Upper lobe of left lung (tissue), 6 donors: ENCODE measurements at regions not wholly inside any gene's neighbourhood (a gene's known extent, or its start where the extent isn't known, plus 50 kb on each side); places are given as distances from the start of the nearest gene placed in this dataset.

Experiments
- ATAC-seq, 2 donors: fragments of 200-7000 bp; cut with Tn5 transposase; one replicate each; pipeline ENCODE4 v1.9.1; 2022; ENCODE audit warnings: mild to moderate bottlenecking in 2 of 2, moderate library complexity in 2 of 2; ENCODE audit not compliant: low FRiP score in 2 of 2
- DNase-seq, 2 donors: peaks; one replicate each; pipeline ENCODE4 v3.0.0-alpha.2; 2019 to 2020
- H3K27ac ChIP-seq, 4 donors: fragments of 200-600 bp; sonication (generic); one replicate each; pipeline ENCODE4 v1.5.1; 2016 to 2019
- H3K27me3 ChIP-seq, 4 donors: fragments of 200-600 bp; sonication (generic); one replicate each; pipeline ENCODE4 v1.5.1; 2017 to 2019
- H3K36me3 ChIP-seq, 4 donors: fragments of 200-600 bp; sonication (generic); one replicate each; pipeline ENCODE4 v1.5.1; 2016 to 2019
- H3K4me1 ChIP-seq, 4 donors: fragments of 200-600 bp; sonication (generic); one replicate each; pipeline ENCODE4 v1.5.1; 2018 to 2019
- H3K4me3 ChIP-seq, 4 donors: fragments of 200-600 bp; sonication (generic); one replicate each; pipeline ENCODE4 v1.5.1; 2017 to 2019; ENCODE audit warnings: mild to moderate bottlenecking in 2 of 4, moderate library complexity in 1 of 4
- H3K9me3 ChIP-seq, 4 donors: fragments of 200-600 bp; sonication (generic); one replicate each; pipeline ENCODE4 v1.5.1; 2018 to 2019
- CTCF ChIP-seq, 6 experiments: fragments of 450-650 bp in 4 of 6; fragments of 200-600 bp in 2 of 6; sonication (generic) in 2 of 6; IDR thresholded peaks; one replicate each; pipeline ENCODE4 v1.5.1; 2016 to 2019; ENCODE audit warnings: antibody characterized with exemption in 6 of 6
- EP300 ChIP-seq, 4 donors: sonication (generic); formaldehyde crosslinking; IDR thresholded peaks; one replicate each; pipeline ENCODE4 v1.5.1; 2017; ENCODE audit warnings: antibody characterized with exemption in 4 of 4, control low read depth in 2 of 4
- POLR2A ChIP-seq, 4 donors: fragments of 450-650 bp; IDR thresholded peaks; one replicate each; pipeline ENCODE4 v1.5.1; 2016 to 2017; ENCODE audit warnings: antibody characterized with exemption in 4 of 4, mild to moderate bottlenecking in 2 of 4
- POLR2AphosphoS5 ChIP-seq, 2 donors: sonication (generic); formaldehyde crosslinking; IDR thresholded peaks; one replicate each; pipeline ENCODE4 v1.5.1; 2017; ENCODE audit warnings: antibody characterized with exemption in 2 of 2
- WGBS, 2 donors: methylation state at CpG; one replicate each; pipeline ENCODE4 v1.1.5; 2017 to 2018; 5-methylcytosine and 5-hydroxymethylcytosine counted together
- donor health status: DM: no; HTN: no; CAD: no; lungs with moderate emphysema.
- donor health status: DM: no; HTN: yes; CAD: no; lungs with severe emphysema.

GRCh38 chr10:85532773-85533172 lies 833.8 kb downstream of the GRID1 start:
- ATAC-seq (no peak), DNase-seq (no peak)
- no peak overlapping the region for H3K27ac ChIP-seq
- no peaks in the 10 kb centered on the region for H3K27me3 ChIP-seq
- TF ChIP-seq POLR2A (IDR thresholded peaks at IDR 0.05) (no peak), EP300 (IDR thresholded peaks at IDR 0.05) (no peak), CTCF (IDR thresholded peaks at IDR 0.05) (no peak)
- no peaks in the 10 kb centered on the region for H3K4me1 ChIP-seq
- H3K4me3 ChIP-seq: no peak overlapping the region
- no peaks in the 10 kb centered on the region for H3K36me3 ChIP-seq
- H3K9me3 ChIP-seq: peaks cover 0 to 11% (median 6%) of the 10 kb centered on the region in 4 donors

DNA sequence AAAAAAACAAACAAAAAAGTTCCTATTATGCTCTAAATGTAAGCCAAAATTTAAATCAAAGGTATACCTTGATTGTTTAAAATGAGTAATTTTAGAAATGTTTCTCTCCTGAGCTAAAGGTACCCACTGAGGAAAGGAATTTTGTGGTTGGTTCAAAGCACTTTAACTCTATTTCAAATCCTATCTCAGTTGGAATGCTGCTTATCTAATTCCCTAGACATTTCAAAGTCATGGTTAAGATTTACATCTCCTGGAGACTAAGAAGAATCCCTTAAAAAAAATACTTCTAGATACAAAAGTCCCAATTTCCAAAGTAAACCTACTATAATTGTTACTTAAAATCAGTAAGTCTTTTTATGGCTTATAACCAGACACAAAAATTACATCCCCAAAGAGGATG lies 830.7 kb downstream of the GRID1 start:
- TF ChIP-seq EP300 (IDR thresholded peaks at IDR 0.05): no peak
- TF ChIP-seq CTCF (IDR thresholded peaks at IDR 0.05): no peak
- TF ChIP-seq POLR2AphosphoS5 (IDR thresholded peaks at IDR 0.05): no peak
- no peak for TF ChIP-seq POLR2A (IDR thresholded peaks at IDR 0.05)
- ATAC-seq (no peak), DNase-seq (no peak)
- Histone ChIP-seq H3K4me1 (no peaks in the 10 kb centered on the region), H3K9me3 (no peaks in the 10 kb centered on the region), H3K36me3 (no peaks in the 10 kb centered on the region), H3K4me3 (no peak overlapping the region), H3K27ac (no peak overlapping the region), H3K27me3 (no peaks in the 10 kb centered on the region)

DNA sequence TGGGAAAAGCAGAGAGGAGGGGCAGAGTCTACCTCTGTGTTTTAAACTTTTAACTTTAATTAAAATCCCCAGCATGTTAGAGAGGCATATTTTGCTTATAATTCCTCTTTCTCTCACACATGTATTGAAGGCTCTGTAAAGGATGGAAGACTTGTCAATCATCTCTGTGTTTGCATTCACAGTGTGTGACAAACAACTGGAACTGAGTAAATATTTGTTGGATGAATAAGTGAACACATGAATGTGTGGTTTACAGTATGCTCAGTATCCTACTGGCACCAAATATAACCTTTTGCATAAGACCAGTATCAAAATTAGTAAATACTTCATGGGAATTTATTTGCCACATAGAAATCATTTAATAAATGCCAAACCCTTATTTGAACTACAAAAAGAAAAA lies 829.0 kb downstream of the GRID1 start:
- Histone ChIP-seq H3K4me1 (no peaks in the 10 kb centered on the region), H3K36me3 (no peaks in the 10 kb centered on the region), H3K27ac (no peak overlapping the region), H3K4me3 (no peak overlapping the region), H3K27me3 (no peaks in the 10 kb centered on the region), H3K9me3 (no peaks in the 10 kb centered on the region)
- DNase-seq (no peak), ATAC-seq (no peak)
- TF ChIP-seq POLR2AphosphoS5 (IDR thresholded peaks at IDR 0.05) (no peak), POLR2A (IDR thresholded peaks at IDR 0.05) (no peak), CTCF (IDR thresholded peaks at IDR 0.05) (no peak), EP300 (IDR thresholded peaks at IDR 0.05) (no peak)

GRCh38 chr10:85538601-85539000 lies 828.0 kb downstream of the GRID1 start:
- Histone ChIP-seq H3K9me3 (no peaks in the 10 kb centered on the region), H3K36me3 (no peaks in the 10 kb centered on the region), H3K27me3 (no peaks in the 10 kb centered on the region), H3K4me1 (no peaks in the 10 kb centered on the region), H3K4me3 (no peak overlapping the region), H3K27ac (no peak overlapping the region)
- no peak for TF ChIP-seq POLR2A (IDR thresholded peaks at IDR 0.05)
- TF ChIP-seq CTCF (IDR thresholded peaks at IDR 0.05): no peak
- TF ChIP-seq EP300 (IDR thresholded peaks at IDR 0.05): no peak
- no peak for TF ChIP-seq POLR2AphosphoS5 (IDR thresholded peaks at IDR 0.05)
- DNase-seq: no peak
- 58 to 63% methylated on average over 3 of the region's 3 CpGs for WGBS, 2 donors
- no peak for ATAC-seq

DNA sequence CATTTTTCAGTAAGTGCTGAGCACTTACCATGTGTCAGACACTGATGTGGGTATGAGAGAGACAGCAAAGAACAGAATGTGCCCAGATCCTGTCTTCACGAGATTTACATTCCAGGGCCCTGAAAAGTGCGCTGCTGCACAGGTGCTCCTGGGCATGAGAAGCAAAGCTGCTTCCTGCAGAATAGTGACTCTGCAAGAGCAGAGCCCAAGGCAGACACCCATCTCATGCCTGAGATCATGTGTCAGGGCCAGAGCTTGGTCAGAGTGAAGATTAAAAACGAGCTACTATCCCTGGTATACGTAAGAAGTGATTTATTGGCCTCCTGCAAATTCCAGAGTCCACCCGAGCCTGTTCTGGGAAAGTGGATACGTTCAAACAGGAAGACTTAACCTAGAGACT lies 824.4 kb downstream of the GRID1 start:
- Histone ChIP-seq H3K27me3 (no peaks in the 10 kb centered on the region), H3K4me1 (no peaks in the 10 kb centered on the region), H3K27ac (no peak overlapping the region), H3K4me3 (no peak overlapping the region), H3K9me3 (no peaks in the 10 kb centered on the region), H3K36me3 (no peaks in the 10 kb centered on the region)
- DNase-seq: no peak
- 57 to 59% methylated on average over 6 of the region's 6 CpGs for WGBS, 2 donors
- TF ChIP-seq CTCF (IDR thresholded peaks at IDR 0.05) (no peak), POLR2A (IDR thresholded peaks at IDR 0.05) (no peak), EP300 (IDR thresholded peaks at IDR 0.05) (no peak), POLR2AphosphoS5 (IDR thresholded peaks at IDR 0.05) (no peak)
- no peak for ATAC-seq
